ENCODE measurements at regions not wholly inside any gene's neighbourhood (a gene's known extent, or its start where the extent isn't known, plus 50 kb on each side); places are given as distances from the start of the nearest gene placed in this dataset.
"Not testable (repeated sequence)": the region's sequence is repeated elsewhere in the genome, so short reads cannot be mapped to it uniquely, and the experiment has no call there.

DNA sequence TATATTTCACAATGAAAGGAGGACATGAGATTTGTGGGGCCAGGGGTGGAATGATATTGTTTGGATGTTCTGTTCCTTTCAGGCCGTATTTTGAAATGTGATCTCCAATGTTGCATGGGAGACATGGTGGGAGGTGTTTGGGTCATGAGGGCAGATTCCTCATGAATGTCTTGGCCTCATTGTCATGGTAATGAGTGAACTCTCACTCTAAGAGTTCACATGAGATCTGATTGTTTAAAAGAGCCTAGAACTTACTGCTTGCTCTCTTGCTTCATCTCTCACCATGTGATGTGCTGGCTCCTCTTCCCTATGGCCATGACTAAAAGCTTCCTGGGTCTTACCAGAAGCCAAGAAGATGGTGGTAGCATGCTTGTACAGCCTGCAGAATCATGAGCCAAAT is 1183.0 kb downstream of the TECRL start:
- DNase-seq: no peak

GRCh38 chr4:63222466-63222865 is 1186.8 kb downstream of the TECRL start:
- no peak for DNase-seq

GRCh38 chr4:63221477-63221876 is 1187.8 kb downstream of the TECRL start:
- DNase-seq: no peak

GRCh38 chr4:63218856-63219255 is 1190.4 kb downstream of the TECRL start:
- no peak for DNase-seq

- DNase-seq: no peak
These were observed 1195.2 kb downstream of the TECRL start for GRCh38 chr4:63214076-63214475.

GRCh38 chr4:63211776-63212479 is 1197.3 kb downstream of the TECRL start:
- no peak for DNase-seq

- DNase-seq: no peak
These were observed 1197.9 kb downstream of the TECRL start for GRCh38 chr4:63211375-63211774.

GRCh38 chr4:63193029-63193428 is 1216.2 kb downstream of the TECRL start:
- not testable (repeated sequence) for DNase-seq

DNA sequence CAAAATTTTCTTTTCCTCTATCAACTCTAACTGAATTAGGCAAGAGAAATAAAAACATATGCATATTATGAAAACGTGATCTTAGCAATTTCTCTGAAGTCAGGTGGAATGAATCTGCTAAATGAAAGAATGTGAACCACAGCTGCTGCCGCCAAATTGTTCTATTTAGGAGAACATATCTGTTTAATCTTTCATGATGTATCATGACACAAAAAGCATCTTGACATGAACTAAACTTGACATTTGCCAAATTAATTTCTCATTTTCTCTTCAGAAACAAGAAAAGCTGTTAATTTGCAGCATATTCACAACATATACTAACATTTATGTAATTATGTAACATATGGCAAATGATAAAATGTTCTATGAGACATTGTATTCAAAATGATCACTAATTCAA is 1237.9 kb downstream of the TECRL start:
- no peak for DNase-seq

GRCh38 chr4:63170923-63171322 is 1238.3 kb downstream of the TECRL start:
- DNase-seq: no peak

- DNase-seq: no peak
These were observed 1239.4 kb downstream of the TECRL start for GRCh38 chr4:63169836-63170235.

DNA sequence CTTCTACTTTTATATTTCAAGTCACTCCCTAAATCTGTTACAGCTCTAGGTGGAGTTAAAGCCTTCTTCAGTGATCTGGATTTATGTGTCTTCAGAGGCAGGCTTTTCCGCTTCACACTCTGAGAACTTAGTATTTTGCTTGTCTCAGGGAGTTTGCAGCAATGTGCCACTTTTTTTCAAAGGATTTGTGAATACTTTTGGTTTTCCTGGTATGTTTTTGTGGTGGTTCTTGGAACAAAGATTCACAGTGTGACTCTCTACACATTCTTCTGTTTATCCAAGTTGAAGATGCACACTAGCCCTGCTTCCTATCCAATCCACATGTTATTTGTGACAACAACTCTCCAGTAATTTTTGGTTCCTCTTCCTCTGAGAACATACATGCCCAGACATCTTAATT is 1253.7 kb downstream of the TECRL start:
- DNase-seq: no peak

DNA sequence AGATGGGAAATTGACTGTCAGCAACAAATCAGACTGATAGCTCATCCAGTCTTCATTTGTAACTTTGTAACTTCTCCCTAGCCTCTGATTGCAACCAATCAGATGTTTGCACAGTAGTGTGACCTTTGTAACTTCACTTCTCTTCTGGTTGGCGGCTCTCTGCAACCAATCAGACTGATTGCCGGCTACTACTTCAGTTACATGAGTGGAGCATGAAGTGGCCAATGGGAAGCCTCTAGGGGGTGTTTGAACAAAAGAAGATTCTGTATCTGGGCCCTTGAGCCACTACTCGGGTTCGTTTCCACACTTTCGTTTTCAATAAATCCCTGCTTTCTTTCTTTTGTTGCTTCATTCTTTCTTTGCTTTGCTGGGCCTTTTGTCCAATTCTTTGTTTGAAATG is 1285.8 kb downstream of the TECRL start:
- no peak for DNase-seq

- DNase-seq: no peak
These were observed 1286.3 kb downstream of the TECRL start for GRCh38 chr4:63122955-63123354.

- no peak for DNase-seq
These were observed 1302.7 kb downstream of the TECRL start for GRCh38 chr4:63106600-63106999.

DNA sequence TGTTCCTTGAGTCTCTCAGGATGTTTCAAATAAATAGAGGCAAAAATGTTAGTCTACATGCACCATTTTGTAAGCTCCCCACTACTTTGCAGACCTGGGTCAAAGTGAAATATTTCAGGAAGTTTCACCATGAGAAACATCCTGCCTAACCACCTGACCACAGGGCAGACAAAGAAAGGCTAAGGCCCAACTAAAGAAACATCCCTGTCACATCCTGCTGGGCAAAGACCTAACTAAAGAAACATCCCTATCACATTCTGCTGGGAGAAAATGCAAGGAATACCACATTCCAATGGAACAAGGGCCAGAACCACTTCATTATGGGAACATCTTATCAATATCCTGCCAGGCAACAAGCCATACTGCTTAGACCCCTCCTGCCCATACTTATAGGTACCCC is 1303.4 kb downstream of the TECRL start:
- no peak for DNase-seq

GRCh38 chr4:63090641-63091040 is 1318.6 kb downstream of the TECRL start:
- DNase-seq: no peak

- no peak for DNase-seq
These were observed 1324.2 kb downstream of the TECRL start for GRCh38 chr4:63085091-63085490.

DNA sequence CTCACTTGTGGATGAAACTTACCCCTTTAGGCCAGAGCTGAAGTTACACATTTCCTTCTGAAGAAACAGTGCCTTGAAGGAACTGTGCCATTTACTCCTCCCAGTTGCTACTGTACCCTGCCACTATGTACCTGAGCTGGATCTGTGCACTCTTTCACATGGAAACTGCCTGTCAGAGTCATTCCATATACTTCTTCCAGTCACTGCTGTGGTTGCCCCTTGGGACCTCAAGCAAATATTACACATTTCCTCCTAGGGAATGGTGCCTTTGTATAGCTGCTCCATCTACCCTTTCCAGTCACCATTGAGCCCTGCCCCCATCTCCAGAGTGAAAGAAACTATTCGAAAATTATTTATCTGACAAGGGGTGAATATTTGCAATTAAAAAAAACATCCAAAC is 1328.3 kb downstream of the TECRL start:
- DNase-seq: no peak

DNA sequence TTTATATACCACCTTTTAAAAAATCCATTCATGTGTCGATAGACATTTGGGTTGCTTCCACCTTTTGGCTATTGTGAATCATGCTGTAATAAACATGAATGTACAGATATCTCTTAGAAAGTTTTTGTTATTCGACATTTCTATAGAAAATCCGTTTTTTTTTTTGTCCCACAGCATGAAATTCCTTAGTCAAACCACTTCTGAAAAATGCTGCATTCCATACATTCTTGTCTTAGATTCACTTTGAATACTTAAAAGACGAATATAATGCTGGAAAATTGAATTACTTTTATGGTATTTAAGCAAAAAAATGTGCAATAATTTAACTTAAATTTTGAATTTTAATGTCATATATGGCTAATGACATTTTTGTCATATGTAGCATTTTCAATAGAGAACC is 1345.5 kb downstream of the TECRL start:
- DNase-seq: no peak

- DNase-seq: not testable (repeated sequence)
These were observed 1346.4 kb downstream of the TECRL start for GRCh38 chr4:63062891-63063290.

GRCh38 chr4:63049726-63050125 is 1359.5 kb downstream of the TECRL start:
- DNase-seq: no peak

DNA sequence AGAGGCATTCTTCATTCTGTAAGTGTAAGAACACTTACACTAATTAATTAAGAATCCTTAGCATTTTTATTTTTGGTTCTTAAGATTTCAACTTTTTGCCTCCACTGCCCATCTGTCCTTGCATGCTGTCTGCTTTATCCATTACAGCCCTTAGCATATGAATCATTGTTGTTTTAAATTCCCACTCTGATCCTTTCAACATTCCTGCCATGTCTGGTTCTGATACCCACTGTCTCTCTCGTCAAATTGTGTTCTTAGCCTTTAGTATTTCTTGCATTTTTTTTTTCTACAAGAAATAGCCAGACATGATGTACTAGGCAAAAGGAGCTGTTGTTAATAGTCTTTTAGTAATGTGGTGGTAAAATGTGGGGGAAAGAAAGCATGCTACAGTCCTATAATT is 1360.0 kb downstream of the TECRL start:
- DNase-seq: no peak

DNA sequence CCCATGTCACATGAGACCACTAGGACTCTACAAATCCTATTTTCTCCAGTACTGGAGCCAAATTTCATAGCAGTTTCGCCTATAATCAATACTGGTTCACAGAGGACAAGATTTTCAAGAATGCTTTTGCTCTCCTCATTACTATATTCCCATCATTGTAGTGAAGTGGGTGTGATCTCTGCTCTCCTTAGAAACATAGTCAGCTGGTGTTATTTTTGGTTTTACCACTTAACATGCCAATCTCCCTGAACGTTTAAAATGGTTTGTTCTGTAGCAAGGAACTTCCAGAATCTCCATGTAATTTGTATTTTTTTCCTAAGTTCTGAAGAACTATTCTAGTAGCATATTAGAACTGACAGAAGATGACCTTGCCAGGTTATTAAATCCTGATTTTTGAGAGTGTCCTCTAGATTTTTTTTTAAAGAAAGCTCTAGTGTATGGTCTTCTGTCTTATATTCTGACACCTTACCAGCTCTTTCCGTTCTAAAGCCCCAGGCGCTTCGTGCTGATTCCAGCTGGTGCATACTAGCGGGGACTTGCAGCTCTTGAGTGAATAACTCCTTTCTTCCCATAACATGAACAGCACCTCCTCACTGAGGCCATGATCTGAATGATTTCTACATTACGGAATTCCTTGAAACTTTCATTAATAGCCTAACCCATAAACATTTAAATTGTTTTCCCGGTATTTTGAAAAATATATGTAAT is 1372.9 kb downstream of the TECRL start:
- DNase-seq: no peak

GRCh38 chr4:63029380-63029779 is 1379.9 kb downstream of the TECRL start:
- no peak for DNase-seq
